ENCODE measurements at regions not wholly inside any gene's neighbourhood (a gene's known extent, or its start where the extent isn't known, plus 50 kb on each side); places are given as distances from the start of the nearest gene placed in this dataset.

DNA sequence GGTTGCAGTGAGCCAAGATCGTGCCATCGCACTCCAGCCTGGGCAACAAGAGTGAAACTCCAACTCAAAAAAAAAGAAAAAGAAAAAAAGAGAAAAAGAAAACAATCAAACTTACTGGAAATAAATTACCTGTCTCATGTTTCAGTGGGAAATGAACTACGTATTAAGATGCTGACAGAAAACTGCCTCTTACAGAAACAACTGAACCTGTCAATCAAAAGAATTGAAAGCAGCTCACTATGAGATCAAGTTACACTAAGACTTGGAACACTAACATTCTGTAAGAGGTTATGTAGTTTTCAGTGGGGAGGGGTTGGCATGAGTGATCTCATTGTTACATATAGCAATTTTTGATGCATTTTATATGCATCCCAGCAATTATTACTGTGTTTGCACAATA, 64.4 kb upstream of the SPATA31E1 start:
- no peak for DNase-seq (ENCODE audit: low read depth in 2 of 2)

DNA sequence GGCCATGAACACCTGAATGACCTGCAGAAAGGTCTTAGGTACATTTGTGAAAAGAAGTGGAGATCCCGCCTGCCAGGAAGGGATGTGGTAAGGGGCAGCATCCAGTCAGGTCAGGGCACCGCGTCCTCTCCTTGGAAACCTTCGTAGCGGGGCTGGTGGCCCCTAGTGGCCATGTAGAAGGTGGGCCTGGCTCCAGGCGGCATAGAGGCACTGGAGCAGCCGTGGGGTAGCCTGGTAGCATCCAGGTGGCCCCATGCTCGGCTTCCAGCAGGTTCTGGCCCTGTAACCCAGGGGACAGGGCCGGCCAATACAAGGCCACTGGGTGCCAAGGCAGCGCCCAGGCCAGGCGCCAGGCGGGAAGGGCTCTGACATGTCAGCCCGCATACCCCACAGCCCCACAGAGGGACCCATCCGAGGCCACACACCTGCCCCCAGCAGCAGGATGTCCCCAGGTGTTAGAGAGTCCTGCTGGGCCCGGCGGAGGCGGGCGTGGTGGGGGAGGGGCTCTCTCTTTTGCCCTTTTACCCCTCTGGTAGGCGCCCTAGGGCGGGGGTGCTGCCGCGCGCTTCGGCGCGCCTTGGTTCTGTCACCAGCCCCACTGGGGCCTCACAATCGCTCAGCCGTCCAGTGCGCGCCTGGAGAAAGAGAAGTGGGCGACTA, 58.3 kb upstream of the SPATA31E1 start:
- no peak for DNase-seq (ENCODE audit: low read depth in 2 of 2)

DNA sequence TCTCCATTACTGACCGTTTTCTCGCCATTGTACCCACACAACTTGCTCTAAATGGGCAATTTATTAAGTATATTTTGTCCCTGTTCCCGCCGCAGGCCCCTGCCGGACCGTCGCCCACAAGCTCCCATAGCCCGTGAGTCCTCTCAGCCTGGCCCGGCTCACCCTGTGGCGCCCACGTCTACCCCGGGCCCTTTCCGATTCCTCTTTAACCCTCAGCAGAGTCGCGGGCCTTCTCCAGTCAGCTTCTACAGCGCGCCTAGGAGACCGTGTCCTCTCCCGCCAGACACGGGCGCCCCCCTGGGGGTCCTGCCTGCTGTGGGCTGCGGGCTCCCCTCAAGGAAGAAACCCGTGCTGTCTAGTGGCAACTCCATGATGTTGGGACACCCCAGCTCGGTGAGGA, 57.8 kb upstream of the SPATA31E1 start:
- DNase-seq (ENCODE audit: low read depth in 2 of 2), result no peak

DNA sequence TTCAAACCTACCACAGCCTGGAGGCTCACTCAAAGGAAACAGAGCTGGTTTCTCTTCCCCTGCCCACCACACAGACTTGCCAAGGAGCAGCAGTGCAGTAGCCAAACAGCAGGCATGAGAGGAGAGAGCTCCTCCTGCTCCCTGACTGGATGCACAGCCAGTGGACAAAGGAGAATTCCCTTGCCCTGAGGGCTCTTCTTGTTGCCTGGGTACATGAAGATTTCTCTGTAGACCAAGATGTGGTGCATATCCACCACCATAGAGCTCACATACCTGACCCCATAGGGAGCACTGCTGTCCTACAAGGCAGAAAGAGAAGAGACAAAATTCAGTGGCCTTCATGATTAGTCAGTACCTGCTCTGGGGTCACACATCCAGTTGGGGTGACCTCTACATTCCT, 56.3 kb upstream of the SPATA31E1 start:
- DNase-seq (ENCODE audit: low read depth in 2 of 2), result no peak

DNA sequence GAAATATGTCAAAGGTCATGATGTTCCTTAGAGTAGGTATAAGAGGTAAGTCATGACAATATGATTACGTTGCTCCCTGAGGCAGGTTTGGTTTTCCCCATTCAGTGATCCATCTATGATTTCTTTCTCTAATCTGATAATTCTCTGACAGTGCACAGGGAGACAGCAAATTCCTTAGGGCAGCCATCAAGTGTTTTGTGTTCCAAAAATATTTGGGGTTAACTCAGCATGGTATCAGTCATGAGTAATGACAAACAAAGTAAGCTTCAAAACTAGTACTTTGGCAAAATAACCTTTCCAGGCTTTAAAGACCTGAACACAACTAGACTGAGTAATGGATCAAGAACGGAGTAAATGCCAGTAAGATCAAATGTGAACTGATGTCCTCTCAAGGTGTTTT, 55.3 kb upstream of the SPATA31E1 start:
- no peak for DNase-seq (ENCODE audit: low read depth in 2 of 2)

DNA sequence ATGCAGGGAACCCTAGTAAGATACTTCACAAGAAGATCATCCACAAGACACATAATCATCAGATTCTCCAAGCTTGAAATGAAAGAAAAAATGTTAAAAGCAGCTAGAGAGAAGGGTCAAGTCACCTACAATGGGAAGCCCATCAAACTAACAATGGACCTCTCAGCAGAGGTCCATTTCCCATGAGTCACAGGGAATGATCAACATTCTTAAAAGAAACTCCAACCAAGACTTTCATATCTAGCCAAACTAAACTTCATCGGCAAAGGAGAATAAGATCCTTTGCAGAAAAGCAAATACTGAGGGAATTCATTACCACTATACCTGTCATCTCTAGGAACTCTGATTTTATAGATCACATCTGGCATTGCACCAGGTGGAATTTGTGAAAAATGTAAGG, 52.9 kb upstream of the SPATA31E1 start:
- DNase-seq (ENCODE audit: low read depth in 2 of 2), result no peak

DNA sequence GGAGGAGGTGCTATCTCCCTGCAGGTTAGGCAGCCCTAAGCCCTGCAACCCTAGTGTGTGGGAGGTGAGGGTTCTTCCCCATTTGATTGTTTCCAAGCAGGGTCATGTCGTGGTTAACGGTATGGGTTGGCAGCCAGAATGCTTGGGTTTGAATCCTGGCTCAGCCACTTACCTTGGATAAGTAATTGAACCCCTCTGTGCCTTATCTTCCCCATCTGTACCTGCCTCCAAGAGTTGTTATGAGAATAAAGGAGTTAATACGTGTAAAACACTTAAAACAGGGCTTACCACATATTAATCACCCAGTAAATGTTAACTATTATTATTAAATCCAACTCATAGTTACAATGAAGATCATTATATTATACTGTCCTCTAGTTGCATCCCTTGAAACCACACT, 52.2 kb upstream of the SPATA31E1 start:
- no peak for DNase-seq (ENCODE audit: low read depth in 2 of 2)

DNA sequence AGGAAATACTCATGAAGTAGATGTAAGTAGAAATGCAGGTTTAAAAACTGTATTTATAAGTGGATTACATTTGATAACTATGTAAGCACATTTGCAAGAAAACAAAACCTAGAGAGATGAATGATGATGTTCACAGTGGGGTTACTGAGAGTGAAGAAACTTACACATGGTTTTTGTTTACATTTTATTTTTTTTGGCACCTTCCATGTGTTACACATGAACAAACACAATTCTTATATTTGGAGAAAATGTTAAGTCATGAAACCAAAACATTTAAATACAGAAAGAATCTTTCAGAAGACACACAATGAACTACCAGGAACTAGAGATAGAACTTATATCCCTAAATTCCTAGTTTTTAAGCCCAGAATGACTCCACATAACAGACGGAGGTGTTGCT, 51.5 kb upstream of the SPATA31E1 start:
- DNase-seq (ENCODE audit: low read depth in 2 of 2), result no peak
